Left cardiac atrium (tissue), 4 donors: ENCODE measurements at regions not wholly inside any gene's neighbourhood (a gene's known extent, or its start where the extent isn't known, plus 50 kb on each side); places are given as distances from the start of the nearest gene placed in this dataset.
"Not testable (repeated sequence)": the region's sequence is repeated elsewhere in the genome, so short reads cannot be mapped to it uniquely, and the experiment has no call there.

Source experiments
- ATAC-seq, 2 donors: fragments of 200-7000 bp; cut with Tn5 transposase; one replicate each; pipeline ENCODE4 v1.9.1; 2020; ENCODE audit warnings: mild to moderate bottlenecking in 2 of 2, moderate library complexity in 2 of 2
- DNase-seq: peaks from one replicate; pipeline ENCODE4 v3.0.0-alpha.2; 2020
- intact Hi-C, 2 donors: fragments of 100-400 bp; cut with DNase I; formaldehyde crosslinking; loops; one replicate each; pipeline versions ENCODE4 v1.14.1 to v1.15.1; 2022 to 2023
- donor health status: DM: no; HTN: yes; CAD: no.
- donor health status: DM: no; HTN: yes; CAD: no; lungs with severe emphysema.
- donor health status: DM: yes; HTN: yes; CAD: no.
- donor health status: Dilated cardiomyopathy.

DNA sequence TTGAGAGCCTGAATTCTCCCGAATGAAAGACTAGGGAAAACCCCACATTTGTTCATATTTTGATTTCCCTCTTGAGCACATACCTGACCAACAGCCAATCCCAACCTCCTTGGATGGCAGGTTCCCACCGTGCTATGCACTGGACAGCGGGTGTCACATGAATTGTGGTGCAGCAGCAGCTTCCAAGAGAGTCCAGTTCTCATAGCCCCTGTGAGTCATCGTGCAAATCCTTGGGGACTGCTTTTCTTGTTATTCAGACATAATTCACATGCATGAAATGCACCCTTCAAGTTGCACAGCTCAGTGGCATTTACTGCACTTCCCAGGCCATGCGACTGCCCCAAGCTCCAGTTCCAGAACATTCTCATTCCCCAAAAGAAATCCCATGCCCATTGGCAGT is 67.8 kb upstream of the PPP2R2D start:
- no peak for DNase-seq
- no peak for ATAC-seq
- intact Hi-C loops: no loop called here

DNA sequence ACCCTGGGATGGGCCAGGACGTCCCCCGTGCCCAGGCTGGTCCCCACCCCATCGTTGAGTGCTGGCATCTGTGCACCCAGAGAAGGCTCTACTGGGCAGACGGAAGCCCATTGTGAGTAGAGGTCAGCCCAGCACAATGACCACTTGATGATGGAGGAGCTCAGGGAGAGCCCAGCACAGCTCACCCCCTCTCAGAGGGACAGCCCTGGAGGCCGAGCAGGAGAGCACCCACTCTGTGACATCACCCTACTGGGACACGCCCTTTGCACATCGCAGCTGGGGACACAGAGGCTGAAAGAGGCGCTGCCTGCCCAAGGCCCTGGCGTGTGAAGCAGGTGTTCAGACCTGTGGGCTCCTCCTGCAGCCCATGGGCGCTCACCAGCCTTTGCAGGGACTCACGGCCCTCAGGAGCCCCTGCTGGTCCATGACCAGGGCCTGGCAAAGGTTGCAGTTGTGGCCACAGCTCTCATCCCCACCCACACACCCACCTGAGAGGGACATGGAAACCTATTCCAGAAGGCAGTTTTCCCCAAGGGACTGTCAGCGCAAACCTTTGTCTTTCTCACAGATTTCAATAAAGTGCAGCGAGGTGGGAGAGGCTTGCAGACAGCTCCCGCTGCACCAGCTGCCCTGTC is 67.2 kb upstream of the PPP2R2D start:
- DNase-seq: no peak
- intact Hi-C loops: no loop called here
- ATAC-seq: no peak

DNA sequence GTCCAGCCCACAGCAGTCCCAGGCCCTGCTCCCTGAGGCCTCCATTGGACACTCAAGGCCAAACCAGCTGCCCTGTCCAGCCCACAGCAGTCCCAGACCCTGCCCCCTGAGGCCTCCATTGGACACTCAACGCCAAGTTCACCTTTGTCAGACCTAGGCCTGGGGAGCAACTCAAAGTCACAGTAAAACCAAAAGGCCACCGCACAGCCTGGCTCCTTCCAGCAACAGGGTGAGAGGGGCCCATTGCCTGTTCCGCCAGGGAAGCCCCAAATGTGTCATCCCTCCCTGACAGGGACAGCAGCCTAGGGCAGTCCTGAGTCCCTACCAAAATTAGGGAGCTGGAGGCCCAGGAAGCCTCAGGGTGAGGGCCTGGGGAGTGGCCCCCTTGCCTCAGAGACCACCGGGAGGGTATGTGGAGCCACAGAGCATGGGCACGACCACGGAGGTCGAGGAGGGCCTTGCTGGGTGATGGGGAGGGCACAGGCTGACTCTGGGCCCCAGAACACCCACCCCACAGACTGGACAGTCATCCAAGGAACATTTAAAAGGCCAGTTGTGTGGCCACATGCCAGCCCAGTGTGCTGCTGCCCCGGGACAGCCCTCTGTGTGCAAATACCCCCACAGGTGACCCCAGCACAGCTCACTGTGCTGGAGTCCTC is 66.5 kb upstream of the PPP2R2D start:
- DNase-seq (no peak), ATAC-seq (no peak)
- intact Hi-C loops: no loop called here

DNA sequence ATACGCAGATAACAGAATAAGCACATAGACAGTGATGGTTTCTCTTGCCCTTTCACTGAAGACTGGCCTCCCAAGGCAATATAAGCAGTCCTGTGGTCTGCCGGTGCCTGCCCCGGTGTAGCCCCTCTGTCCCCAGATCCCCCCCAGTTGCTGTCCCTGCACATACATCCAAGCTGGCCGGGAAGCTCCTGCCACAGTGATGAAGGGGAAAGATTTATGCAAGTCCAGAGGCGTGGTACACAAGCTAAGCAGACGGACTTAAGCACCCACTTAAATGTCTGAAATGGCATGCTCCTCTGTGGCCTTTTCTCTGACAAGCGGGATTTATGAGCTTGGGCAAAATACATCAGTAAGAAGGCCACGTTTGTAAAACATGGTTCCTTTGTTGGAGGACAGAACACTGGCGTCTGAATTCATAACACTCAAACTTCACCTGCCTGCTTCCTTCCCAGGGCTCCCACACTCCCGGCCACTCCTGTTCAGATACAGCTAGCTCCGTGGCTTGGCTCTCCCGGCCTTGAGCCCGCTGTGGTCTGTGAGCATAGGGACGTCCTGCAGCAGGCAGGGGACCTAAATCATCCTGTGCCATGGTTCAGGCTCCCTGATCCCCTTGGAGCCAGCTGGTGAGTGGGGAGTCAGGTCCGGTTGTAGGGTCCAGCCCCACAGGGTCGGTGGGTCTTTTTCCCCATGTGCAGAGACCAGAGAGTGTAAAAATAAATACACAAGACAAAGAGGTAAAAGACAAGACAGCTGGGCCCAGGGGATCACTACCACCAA is 61.7 kb upstream of the PPP2R2D start:
- intact Hi-C loops: no loop called here
- no peak for DNase-seq
- ATAC-seq: no peak

DNA sequence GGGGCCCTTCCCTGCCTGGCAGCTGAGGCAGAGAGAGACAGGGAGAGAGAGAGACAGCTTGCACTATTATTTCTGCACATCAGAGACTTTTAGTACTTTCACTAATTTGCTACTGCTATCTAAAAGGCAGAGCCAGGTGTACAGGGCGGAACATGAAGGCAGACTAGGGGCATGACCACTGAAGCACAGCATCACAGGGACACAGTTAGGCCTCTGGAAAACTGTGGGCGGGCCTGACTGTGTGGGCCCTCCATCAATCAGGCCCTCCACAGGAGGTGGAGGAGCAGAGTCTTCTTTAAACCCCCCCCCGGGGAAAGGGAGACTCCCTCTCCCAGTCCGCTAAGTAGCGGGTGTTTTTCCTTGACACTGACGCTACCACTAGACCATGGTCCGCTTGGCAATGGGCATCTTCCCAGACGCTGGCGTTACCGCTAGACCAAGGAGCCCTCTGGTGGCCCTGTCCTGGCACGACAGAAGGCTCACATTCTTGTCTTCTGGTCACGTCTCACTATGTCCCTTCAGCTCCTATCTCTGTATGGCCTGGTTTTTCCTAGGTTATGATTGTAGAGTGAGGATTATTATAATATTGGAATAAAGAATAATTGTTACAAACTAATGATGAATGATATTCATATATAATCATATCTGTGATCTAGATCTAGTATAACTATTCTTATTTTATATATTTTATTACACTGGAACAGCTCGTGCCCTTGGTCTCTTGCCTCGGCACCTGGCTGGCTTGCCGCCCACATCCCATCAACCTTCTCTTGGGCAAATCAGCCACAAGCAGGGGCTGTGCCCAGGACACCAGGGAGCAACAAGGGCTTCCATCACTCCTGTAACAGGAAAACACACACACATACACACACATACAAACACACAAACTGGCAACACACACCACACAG is 60.7 kb upstream of the PPP2R2D start:
- DNase-seq, intact Hi-C loops: not testable (repeated sequence)

DNA sequence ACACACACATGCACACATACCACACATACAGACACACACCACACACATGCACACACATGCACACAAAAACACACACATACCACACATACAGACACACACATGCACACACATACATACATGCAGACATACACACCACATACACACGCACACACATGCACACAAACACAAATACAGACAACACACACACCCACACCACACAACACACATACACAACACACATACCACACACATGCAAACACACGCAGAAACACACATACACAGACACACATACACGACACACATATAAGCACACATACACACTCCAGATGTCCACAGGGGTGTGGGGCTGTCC is 60.1 kb upstream of the PPP2R2D start:
- DNase-seq (no peak), ATAC-seq (no peak)

More for the DNA sequence above, 60.7 kb upstream of the PPP2R2D start:
- ATAC-seq: not testable (repeated sequence)

DNA sequence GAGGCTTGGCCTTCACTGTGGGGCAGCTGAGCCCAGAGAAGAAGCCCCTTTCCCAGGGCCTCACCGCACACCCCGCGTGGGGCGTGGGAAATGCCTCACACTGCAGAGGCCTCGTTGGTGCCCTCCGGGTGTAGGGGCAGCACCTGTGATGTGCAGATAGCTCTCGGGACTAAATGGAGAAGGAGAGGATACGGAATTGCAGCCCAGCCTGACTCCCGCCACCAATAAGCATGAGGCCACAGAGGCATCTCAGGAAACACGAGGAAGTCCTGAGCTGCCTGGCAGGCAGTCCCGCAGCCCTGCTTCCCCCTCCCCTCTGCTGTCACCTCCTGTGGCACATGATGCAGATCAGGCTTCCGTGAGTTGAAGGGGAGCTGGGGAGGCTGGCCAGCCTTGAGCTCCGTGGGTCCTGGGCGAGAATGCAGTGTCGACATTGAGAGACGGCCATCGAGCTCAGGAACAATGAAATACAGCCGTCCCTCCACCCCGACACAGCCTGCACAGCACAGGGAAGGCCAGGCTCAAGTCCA is 59.6 kb upstream of the PPP2R2D start:
- ATAC-seq (no peak), DNase-seq (no peak)
- intact Hi-C loops: no loop called here

More for the DNA sequence above, 60.1 kb upstream of the PPP2R2D start:
- intact Hi-C loops: no loop called here

DNA sequence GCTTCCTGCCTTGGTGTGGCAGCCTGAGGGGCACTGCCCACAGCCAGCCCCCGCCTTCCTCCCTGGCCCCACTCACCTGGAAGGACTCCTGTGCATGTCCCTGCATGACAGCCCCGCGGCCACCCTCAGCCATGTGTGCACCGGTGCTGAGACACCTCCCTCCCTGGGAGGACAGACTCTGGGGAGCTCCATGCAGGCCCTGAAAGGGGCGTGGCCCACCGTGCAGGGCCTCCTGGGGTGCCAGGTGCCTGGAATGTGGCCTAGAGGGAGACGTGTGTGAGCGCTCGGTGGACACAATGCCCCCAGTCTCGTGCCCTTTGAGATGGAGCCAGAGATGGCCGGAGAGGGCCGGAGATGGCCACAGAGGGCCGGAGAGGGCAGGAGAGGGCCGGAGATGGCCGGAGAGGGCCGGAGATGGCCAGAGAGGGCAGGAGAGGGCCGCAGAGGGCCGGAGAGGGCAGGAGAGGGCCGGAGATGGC is 59.1 kb upstream of the PPP2R2D start:
- ATAC-seq: no peak
- DNase-seq: no peak
- intact Hi-C loops: no loop called here

DNA sequence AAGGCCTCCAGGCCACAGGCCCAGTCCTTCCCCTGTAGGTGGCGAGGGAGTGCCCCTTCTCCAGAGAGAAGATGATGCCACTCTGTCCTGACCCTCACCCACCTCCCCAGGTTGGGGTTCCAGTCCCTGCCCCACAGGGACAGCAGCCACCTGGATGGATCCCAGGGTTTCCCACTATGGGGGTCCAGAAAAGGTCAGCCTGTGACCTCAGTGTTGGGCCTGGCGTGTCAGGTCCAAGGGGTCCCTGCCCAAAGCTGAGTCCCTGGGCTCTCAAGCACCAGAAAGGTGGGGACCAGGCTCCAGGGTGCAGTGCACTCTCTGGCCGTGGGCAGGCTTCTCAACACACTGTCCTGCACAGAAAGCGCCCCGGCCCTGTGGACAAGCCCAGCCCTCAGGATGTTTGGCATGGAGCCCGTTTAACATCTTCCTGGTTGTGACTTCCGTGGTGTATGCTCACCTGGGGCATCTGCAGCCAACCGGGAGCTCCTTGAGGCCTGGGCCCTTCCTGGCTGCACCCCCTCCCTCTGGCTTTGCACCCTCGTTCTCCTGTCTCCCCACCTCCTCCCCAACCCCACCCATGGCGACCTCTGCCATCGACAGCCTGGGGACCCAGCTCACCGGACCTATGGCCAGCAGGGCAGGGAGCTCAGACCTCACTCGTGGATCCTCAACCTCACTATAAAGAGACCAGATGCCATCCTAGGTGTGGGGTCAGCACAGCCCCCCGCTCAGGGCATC is 58.3 kb upstream of the PPP2R2D start:
- DNase-seq (no peak), ATAC-seq (no peak)

DNA sequence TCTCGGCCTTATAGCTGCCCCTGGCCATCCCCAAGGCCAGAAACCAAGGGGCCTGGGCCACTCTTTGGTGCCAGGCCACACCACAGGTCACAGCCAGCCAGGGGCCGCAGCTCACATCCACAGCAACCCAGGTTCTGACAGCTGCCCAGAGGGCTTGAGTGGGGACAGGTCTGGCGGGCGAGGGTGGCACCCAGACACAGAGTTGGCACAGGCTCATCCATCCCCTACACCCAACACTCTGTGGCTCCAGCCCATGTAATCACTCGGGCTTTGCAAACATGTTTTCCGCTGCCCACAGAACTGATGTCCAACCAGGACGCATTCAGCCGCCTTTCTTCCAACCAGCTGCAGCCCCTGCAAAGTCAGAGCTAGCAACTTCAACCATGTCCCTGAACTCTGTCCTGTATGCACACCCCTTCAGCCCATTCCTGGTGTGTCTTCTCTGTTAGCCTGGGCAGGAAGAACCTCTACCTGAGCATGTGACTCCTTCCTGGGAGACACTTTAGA is 57.7 kb upstream of the PPP2R2D start:
- intact Hi-C loops: no loop called here
- DNase-seq (no peak), ATAC-seq (no peak)

More for the DNA sequence above, 58.3 kb upstream of the PPP2R2D start:
- intact Hi-C loops: no loop called here

DNA sequence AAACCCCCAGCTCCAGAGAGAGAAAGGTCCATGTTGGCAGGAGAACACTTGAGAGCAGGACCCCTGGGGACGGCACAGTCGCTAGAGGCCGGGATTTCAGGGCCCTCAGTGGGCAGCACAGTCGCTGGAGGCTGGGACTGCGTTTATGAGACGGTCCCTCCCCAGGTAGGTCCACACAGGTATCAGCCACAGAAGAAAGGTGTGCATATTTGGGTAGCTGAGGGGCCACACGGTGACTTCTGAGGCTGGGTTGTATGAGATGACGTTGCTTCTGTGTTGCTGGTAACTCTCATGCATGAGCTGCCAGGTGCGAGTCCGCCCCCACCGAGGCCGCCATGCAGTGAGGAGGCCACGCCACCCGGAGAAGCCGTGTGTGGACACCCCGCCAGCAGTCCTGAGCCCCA is 56.9 kb upstream of the PPP2R2D start:
- intact Hi-C loops: no loop called here

DNA sequence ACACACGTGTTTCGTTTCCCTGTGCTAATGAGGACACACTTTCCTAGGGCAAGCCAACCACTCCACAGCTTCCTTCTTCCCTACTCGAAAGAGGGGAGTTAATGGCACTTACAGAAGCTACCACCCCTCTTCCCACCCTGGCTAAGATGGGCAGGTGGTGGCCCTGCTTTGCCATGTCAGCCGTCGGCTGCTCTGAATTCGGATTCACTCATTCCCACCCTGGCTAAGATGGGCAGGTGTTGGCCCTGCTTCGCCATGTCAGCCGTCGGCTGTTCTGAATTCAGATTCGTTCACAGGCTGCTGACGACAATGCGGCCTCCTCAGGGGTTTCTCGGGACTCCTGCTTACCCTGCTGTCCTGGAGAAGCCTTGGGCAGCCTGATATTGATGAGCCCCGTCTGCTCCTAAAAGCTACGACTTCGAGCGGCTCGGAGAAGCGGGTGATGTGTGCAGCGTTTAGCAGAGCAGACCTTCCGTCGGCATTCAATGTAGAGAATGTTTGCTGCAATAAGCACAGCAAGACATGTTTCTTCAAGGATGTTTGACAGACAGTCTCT is 56.2 kb upstream of the PPP2R2D start:
- no peak for DNase-seq
- intact Hi-C loops: no loop called here
- no peak for ATAC-seq

More for the DNA sequence above, 56.9 kb upstream of the PPP2R2D start:
- ATAC-seq (no peak), DNase-seq (no peak)

DNA sequence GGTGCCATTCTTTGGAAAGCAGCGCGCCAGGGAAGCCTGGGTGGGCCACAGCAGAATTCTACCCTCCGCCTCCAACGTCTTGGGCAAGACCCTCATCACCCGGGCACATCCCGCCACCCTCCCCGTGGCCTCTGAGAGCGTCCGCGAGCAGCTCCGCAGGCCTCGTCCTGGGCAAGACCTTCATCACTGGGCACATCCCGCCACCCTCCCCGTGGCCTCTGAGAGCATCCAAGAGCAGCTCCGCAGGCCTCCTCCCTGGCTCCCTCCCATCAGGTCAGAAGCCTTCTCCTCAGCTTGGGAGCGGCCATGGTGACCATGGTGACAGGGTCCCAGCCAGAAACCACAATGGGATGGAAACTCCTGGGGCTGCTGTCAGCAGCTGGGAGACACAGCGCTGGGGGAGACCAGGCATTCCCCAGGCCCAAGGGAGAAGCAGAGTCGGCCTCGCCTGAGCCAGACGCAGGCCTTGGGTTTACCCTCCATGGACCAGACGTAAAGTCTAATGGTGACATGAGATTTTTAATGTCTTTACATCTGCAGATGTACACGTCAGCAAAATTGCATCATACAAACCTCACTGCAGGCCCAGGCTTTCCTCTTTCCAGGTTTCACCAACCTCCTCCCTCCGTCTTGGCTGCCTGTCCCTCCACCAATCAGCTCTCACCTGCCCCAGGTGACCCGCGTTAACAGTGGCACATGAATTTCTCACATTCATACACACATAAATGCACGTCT is 55.1 kb upstream of the PPP2R2D start:
- intact Hi-C loops: no loop called here
- DNase-seq: no peak
- no peak for ATAC-seq

DNA sequence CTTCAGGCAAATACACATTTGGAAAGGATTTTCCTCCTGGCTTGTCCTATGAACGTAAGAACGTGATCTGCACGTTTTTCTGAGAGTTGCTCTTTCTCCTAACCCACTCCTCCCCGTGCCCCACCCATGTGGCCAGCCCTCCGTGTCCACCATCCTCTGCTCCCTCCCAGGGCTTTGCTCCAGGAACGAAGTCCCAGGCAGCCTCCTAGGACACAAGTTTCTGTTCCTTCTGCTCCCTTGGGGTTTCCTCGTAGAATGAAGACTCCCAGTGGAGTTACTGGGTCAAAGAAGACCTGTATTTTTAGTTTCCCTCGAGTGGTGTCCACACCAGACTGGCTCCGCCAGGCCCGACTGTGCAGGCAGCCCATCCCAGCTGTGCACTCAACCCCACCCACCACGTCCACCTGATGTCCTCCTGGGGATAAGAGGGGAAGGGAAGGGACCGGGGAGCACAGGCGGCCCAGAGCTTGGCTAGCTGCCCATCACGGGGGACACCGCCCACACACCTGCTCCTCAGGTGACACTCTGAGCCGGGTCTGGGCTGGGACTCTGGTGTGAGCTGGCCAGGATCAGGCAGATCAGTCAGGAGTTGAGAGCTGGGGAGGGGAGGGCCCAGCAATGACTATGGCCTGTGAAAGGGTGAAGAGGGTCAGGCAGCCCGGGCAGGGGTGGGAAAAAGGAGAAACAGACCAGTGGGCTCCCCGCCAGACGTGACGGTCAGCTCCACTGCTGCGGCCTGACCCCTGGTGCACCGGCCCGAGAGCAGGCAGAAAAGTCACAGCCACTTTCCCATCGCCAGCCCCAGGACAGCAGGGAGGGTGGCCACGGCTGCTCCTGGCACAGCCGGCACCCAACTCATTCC is 54.3 kb upstream of the PPP2R2D start:
- ATAC-seq: no peak
- intact Hi-C loops: no loop called here
- no peak for DNase-seq

DNA sequence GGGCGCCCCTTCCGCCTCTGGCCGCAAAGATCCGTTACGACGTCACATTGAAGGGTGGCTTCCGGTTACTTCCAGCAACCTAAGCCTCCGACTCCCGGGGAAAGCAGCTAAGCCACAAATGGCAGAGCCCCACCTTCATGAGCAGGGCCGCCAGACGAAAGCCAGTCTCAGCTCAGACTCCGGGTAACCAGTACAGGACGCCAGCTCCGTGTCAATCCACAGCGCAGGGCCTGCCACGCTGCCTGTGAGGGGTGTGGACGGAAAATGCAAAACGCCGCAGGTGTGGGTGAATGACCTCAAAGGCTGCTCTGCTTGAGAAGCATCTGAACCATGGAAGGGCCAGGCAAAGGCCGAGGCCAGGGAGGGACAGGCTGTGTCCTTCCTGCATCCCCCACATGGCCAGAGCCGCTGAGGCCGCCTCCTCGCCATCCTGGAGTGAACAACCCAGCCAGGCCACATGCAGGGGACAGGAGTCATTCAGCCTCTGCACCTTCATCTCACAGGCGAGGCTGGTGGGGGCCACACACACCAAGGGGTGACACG is 53.5 kb upstream of the PPP2R2D start:
- ATAC-seq: no peak
- intact Hi-C loops: no loop called here
- no peak for DNase-seq

DNA sequence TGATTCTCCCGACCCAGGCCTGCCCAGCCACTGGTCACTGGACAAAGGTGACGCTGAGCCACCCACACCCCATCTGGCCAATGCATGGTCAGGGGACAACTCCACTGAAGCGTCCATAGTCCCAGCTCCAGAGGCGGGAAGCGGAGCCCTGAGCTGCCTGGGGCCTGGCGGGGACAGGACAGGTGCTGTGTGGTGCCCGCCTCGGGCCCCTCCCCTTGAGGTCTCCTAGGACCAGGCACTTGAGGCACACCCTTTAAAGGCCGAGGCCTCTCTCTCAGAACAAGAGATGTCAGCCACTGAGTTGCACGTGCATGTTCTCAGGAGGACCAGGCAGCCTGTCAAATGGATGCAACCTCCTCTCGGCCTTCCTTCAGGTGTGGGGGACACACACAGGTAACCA is 52.5 kb upstream of the PPP2R2D start:
- intact Hi-C loops: no loop called here
- no peak for ATAC-seq

More for the DNA sequence above, 52.5 kb upstream of the PPP2R2D start:
- DNase-seq: no peak
